ENCODE measurements at regions not wholly inside any gene's neighbourhood (a gene's known extent, or its start where the extent isn't known, plus 50 kb on each side); places are given as distances from the start of the nearest gene placed in this dataset.

GRCh38 chr9:118734696-118735095, 634.5 kb downstream of the BRINP1 start:
- no peak for TF ChIP-seq CTCF (IDR thresholded peaks at IDR 0.05)
- no peak for TF ChIP-seq POLR2A (IDR thresholded peaks at IDR 0.05)

All from adrenal gland (tissue), 5 donors.